ENCODE measurements at regions not wholly inside any gene's neighbourhood (a gene's known extent, or its start where the extent isn't known, plus 50 kb on each side); places are given as distances from the start of the nearest gene placed in this dataset.

- peak; percentile 75 for DNase-seq
- H3K4me3 Mint-ChIP-seq = peak overlapping the region; percentile 81
- TF ChIP-seq CTCF (IDR thresholded peaks at IDR 0.05) = no peak
- no peaks in the 10 kb centered on the region for H3K27me3 Mint-ChIP-seq (ENCODE audit: insufficient read depth)
- no peaks in the 10 kb centered on the region for H3K9me3 Mint-ChIP-seq
- H3K36me3 Mint-ChIP-seq (ENCODE audit: low read depth) = peaks cover 18% of the 10 kb centered on the region; the same call in 1 of the 2 replicates
- H3K27ac Mint-ChIP-seq = peak overlapping the region; percentile 96
- H3K4me1 Mint-ChIP-seq (ENCODE audit: low read depth) = peaks cover 90% of the 10 kb centered on the region
These were observed 100.5 kb upstream of the SLC38A2 start for GRCh38 chr12:46472893-46473633.

GRCh38 chr12:46472144-46472705, 99.7 kb upstream of the SLC38A2 start:
- Mint-ChIP-seq H3K4me3 (0 out of 2 replicates have a peak overlapping the region, but pooled peaks have one; percentile 15), H3K36me3 (ENCODE audit: low read depth) (peaks cover 21% of the 10 kb centered on the region; the same call in 1 of the 2 replicates), H3K9me3 (no peaks in the 10 kb centered on the region), H3K27ac (peak overlapping the region; percentile 96), H3K4me1 (ENCODE audit: low read depth) (peaks cover 85% of the 10 kb centered on the region), H3K27me3 (ENCODE audit: insufficient read depth) (no peaks in the 10 kb centered on the region; the same call in 1 of the 2 replicates)
- no peak for TF ChIP-seq CTCF (IDR thresholded peaks at IDR 0.05)
- no peak for DNase-seq

DNA sequence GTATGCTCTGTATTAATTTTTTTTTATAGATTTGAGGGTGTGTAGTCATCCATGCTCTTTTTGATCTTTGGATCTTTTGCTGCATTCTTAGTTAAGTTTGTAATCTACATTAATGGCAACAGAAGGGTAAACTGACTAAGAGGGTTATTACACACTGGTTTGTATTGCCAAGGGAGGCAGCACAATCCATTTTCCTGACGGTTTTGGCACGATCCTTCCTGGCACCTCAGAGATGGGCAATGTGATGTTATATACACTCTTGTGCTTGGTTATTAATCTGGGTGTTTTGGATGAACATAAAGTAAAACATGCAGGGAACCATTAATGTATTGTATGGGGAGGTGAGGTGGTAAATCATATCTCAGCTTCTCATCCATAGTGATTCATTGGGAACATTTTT, 98.8 kb upstream of the SLC38A2 start:
- Mint-ChIP-seq H3K36me3 (ENCODE audit: low read depth) (peaks cover 23% of the 10 kb centered on the region), H3K27me3 (ENCODE audit: insufficient read depth) (no peaks in the 10 kb centered on the region; the same call in 1 of the 2 replicates), H3K4me1 (ENCODE audit: low read depth) (peaks cover 80% of the 10 kb centered on the region), H3K27ac (peak overlapping the region; percentile 57), H3K4me3 (no peak overlapping the region), H3K9me3 (no peaks in the 10 kb centered on the region)
- no peak for TF ChIP-seq CTCF (IDR thresholded peaks at IDR 0.05)
- DNase-seq = no peak

DNA sequence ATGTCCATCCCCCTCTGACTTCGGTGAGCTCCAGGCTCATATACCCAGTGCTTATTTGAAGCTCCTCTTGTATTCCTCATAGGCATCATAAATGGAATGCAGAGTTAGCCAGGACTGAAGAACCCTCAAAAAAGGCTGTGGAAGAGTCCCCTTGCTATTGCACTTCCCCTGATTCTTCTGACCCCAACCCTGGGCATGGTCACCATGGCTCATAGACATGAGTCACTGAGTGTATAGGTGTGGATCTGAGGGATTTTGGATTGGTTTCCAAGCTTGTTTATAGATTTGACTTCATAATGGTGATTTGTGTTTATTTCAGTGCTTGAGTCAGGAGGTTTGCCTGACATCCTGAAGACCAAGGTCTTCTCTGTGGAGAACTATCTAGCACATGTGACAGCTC, 98.4 kb upstream of the SLC38A2 start:
- Mint-ChIP-seq H3K27me3 (ENCODE audit: insufficient read depth) (no peaks in the 10 kb centered on the region; the same call in 1 of the 2 replicates), H3K4me1 (ENCODE audit: low read depth) (peaks cover 75% of the 10 kb centered on the region), H3K27ac (peak overlapping the region; percentile 57), H3K36me3 (ENCODE audit: low read depth) (peaks cover 26% of the 10 kb centered on the region), H3K9me3 (no peaks in the 10 kb centered on the region), H3K4me3 (no peak overlapping the region)
- TF ChIP-seq CTCF (IDR thresholded peaks at IDR 0.05) = no peak
- no peak for DNase-seq

DNA sequence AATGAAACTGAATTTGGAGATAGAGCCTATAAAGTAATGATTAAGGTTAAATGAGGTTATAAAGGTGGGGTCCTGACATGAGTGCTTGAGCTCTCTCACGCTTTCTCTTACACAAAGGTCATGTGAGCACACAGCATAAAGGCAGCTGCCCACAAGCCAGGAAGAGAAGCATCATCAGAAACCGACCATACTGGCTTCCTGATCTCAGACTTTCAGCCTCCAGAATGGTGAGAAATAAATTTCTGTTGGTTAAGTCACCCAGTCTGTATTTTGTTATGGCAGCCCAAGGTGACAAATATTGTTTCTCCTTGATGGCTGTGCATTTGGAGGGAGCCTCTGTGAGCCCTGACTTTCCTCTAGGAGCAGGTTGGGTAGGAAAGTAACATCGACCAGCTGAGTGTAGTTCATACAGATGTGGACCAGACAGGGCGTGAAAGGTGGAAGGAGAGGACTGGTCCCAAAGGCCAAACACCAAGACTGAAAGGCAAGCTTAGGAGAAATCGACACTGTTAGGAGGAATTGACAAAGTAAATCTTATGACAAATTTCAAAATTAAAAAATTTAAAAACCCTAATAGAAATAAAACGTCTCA, 97.6 kb upstream of the SLC38A2 start:
- peak overlapping the region; percentile 47; the same call in 1 of the 2 replicates for H3K27ac Mint-ChIP-seq
- no peak overlapping the region for H3K4me3 Mint-ChIP-seq
- H3K27me3 Mint-ChIP-seq (ENCODE audit: insufficient read depth) = no peaks in the 10 kb centered on the region; the same call in 1 of the 2 replicates
- TF ChIP-seq CTCF (IDR thresholded peaks at IDR 0.05) = no peak
- peaks cover 27% of the 10 kb centered on the region for H3K36me3 Mint-ChIP-seq (ENCODE audit: low read depth)
- DNase-seq = no peak
- H3K9me3 Mint-ChIP-seq = no peaks in the 10 kb centered on the region
- peaks cover 69% of the 10 kb centered on the region for H3K4me1 Mint-ChIP-seq (ENCODE audit: low read depth)

All from HFFc6 (cell line).